Spinal cord (tissue), 9 donors: ENCODE measurements at regions not wholly inside any gene's neighbourhood (a gene's known extent, or its start where the extent isn't known, plus 50 kb on each side); places are given as distances from the start of the nearest gene placed in this dataset.

Experiments
- DNase-seq, 6 donors: peaks; one replicate each; pipeline versions ENCODE4 v3.0.0 to v3.0.0-alpha.2; 2013 to 2015; ENCODE audit warnings: low spot score in 6 of 6, low read depth in 4 of 6
- H3K27ac ChIP-seq: one replicate; pipeline ENCODE4 v1.5.1; 2013; ENCODE audit warnings: low read depth, low read length, control low read depth
- H3K27me3 ChIP-seq: one replicate; pipeline ENCODE4 v1.6.1; 2013; ENCODE audit warnings: low read length; ENCODE audit not compliant: control insufficient read depth, insufficient read depth
- H3K36me3 ChIP-seq: one replicate; pipeline ENCODE4 v1.6.1; 2013; ENCODE audit warnings: low read length; ENCODE audit not compliant: control insufficient read depth, insufficient read depth
- H3K4me1 ChIP-seq: one replicate; pipeline ENCODE4 v1.6.1; 2013; ENCODE audit warnings: low read length; ENCODE audit not compliant: control insufficient read depth, insufficient read depth
- H3K4me3 ChIP-seq: one replicate; pipeline ENCODE4 v1.5.1; 2013; ENCODE audit warnings: low read depth, low read length, control low read depth
- H3K9me3 ChIP-seq: one replicate; pipeline ENCODE4 v1.6.1; 2013; ENCODE audit warnings: low read length; ENCODE audit not compliant: control insufficient read depth, insufficient read depth
- WGBS: methylation state at CpG from one replicate; pipeline ENCODE4 v1.1.5; 2013; ENCODE audit warnings: missing lambda C conversion rate; ENCODE audit not compliant: insufficient coverage; 5-methylcytosine and 5-hydroxymethylcytosine counted together
- donor health status: healthy.

GRCh38 chr14:79989990-79990389 lies 221.3 kb downstream of the DIO2 start:
- Histone ChIP-seq H3K4me1 (no peaks in the 10 kb centered on the region), H3K27me3 (no peaks in the 10 kb centered on the region), H3K9me3 (no peaks in the 10 kb centered on the region), H3K27ac (no peak overlapping the region), H3K4me3 (no peak overlapping the region), H3K36me3 (no peaks in the 10 kb centered on the region)
- DNase-seq: no peak
- 46% methylated on average over 2 of the region's 2 CpGs for WGBS

DNA sequence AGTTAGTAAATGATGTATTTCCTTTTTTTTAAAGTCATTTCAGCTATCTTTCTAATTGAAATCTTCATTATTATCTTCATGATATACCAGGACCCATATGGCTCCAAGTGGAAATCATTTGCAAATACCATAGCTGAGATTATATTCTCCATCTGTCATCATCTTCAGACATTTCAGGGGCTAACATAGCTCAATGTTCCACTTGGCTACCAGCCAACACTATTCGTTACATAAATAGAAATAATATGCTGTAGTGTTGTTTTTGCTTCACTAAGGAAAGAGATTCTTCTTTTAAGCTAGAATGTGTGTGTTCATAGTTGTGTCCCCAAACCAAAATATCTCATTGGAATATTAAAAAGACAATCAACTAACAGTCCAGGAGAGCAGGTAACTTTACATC lies 225.1 kb downstream of the DIO2 start:
- Histone ChIP-seq H3K4me3 (no peak overlapping the region), H3K27me3 (no peaks in the 10 kb centered on the region), H3K9me3 (no peaks in the 10 kb centered on the region), H3K4me1 (no peaks in the 10 kb centered on the region), H3K36me3 (no peaks in the 10 kb centered on the region), H3K27ac (no peak overlapping the region)
- DNase-seq: no peak
- no CpG with 5 or more reads among the region's 1 CpG for WGBS

DNA sequence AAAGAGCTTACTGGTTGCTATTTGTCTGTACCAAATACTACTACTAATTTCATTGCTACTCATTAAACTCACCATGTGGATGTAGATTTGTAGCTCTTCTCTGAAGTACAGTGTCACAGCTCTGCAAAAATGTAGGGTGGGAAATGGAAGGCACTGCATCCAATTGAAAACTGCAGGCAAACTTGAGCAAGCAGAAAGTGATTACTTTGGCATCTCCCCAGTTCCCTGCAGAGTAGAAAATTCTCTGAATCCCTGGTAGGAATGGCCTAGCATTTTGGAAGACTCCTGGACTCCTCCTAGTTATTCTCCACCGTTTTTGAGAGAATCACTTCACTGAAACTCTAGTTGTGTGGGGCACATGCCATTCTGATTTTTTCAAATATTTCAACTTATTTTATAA lies 239.1 kb downstream of the DIO2 start:
- Histone ChIP-seq H3K4me3 (no peak overlapping the region), H3K9me3 (no peaks in the 10 kb centered on the region), H3K27me3 (no peaks in the 10 kb centered on the region), H3K4me1 (no peaks in the 10 kb centered on the region), H3K27ac (no peak overlapping the region), H3K36me3 (no peaks in the 10 kb centered on the region)
- DNase-seq: peak in 2 of 6 donors; percentile 6 to 56
- 20% methylated on average over 1 of the region's 1 CpG for WGBS

DNA sequence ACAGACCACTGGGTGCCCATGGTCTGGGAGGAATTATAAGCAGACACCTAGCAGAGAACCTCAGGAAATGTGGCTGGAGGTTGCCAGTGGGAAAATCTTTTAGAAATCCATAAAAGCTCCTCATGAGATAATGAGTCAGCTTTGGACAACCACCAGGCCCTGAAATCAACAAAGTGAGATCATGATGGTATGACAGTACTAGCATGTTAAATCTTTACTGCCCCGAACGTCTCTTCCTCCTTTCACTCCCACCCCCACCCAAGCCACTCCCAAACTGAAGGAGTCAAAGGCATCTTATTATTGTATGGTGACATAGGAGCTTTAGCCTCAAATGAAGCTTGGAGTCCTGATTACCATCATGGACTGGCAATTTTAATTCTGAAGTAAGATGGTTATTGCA lies 240.0 kb downstream of the DIO2 start:
- Histone ChIP-seq H3K27me3 (no peaks in the 10 kb centered on the region), H3K4me1 (no peaks in the 10 kb centered on the region), H3K36me3 (no peaks in the 10 kb centered on the region), H3K27ac (no peak overlapping the region), H3K4me3 (no peak overlapping the region), H3K9me3 (no peaks in the 10 kb centered on the region)
- no CpG with 5 or more reads among the region's 2 CpGs for WGBS
- no peak for DNase-seq

DNA sequence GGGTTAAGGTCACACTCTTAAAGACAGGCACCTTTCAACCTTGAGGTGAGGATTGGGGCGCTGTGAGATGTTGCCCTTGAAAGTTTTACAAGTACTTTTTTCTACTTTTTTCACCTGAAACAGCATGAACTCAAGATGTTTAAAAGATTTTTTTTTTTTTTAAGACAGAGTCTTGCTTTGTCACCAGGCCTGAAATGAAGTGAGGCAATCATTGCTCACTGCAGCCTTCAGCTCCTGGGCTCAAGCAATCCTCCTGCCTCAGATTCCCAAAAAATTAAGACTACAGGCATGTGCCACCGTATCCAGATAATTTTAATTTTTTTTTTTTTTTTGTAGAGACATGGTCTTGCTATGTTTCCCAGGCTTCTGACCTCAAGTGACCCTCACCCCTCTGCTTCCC lies 243.9 kb downstream of the DIO2 start:
- Histone ChIP-seq H3K9me3 (no peaks in the 10 kb centered on the region), H3K27ac (no peak overlapping the region), H3K4me3 (no peak overlapping the region), H3K4me1 (no peaks in the 10 kb centered on the region), H3K36me3 (no peaks in the 10 kb centered on the region), H3K27me3 (no peaks in the 10 kb centered on the region)
- no CpG with 5 or more reads among the region's 2 CpGs for WGBS
- no peak for DNase-seq

- Histone ChIP-seq H3K4me1 (no peaks in the 10 kb centered on the region), H3K9me3 (no peaks in the 10 kb centered on the region), H3K36me3 (no peaks in the 10 kb centered on the region), H3K4me3 (no peak overlapping the region), H3K27me3 (no peaks in the 10 kb centered on the region), H3K27ac (no peak overlapping the region)
- no peak for DNase-seq
These were observed 244.3 kb downstream of the DIO2 start for GRCh38 chr14:79967001-79967400.

- H3K4me3 ChIP-seq: no peak overlapping the region
- no peaks in the 10 kb centered on the region for H3K36me3 ChIP-seq
- no peak overlapping the region for H3K27ac ChIP-seq
- no peaks in the 10 kb centered on the region for H3K27me3 ChIP-seq
- no peaks in the 10 kb centered on the region for H3K9me3 ChIP-seq
- no peaks in the 10 kb centered on the region for H3K4me1 ChIP-seq
- no CpG with 5 or more reads among the region's 2 CpGs for WGBS
- no peak for DNase-seq
These were observed 245.4 kb downstream of the DIO2 start for GRCh38 chr14:79965896-79966295.

GRCh38 chr14:79961197-79961596 lies 250.1 kb downstream of the DIO2 start:
- Histone ChIP-seq H3K9me3 (peaks cover 3% of the 10 kb centered on the region), H3K27me3 (no peaks in the 10 kb centered on the region), H3K4me3 (no peak overlapping the region), H3K27ac (no peak overlapping the region), H3K36me3 (no peaks in the 10 kb centered on the region), H3K4me1 (no peaks in the 10 kb centered on the region)
- 83% methylated on average over 1 of the region's 2 CpGs for WGBS
- DNase-seq: no peak

DNA sequence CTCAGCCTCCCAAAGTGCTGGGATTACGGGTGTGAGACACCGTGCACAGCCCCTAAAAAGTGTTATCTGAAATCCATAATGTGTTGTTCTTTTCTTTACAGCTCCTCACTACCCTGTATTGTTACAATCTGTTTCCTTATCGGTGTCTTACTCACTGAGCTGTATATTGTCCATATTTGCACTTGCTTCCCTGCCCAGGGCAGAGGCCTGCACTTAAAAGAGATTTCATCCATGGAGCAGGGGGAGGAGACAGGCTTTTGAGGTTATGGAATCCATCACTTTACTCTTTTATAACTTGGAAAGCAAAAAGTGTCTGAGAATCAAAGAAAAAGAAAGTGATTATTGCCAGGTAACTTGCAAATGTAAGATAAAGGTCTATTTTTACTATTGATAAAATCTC lies 251.0 kb downstream of the DIO2 start:
- no peak for DNase-seq
- Histone ChIP-seq H3K27ac (no peak overlapping the region), H3K4me3 (no peak overlapping the region), H3K27me3 (no peaks in the 10 kb centered on the region), H3K4me1 (no peaks in the 10 kb centered on the region), H3K36me3 (no peaks in the 10 kb centered on the region), H3K9me3 (peaks cover 3% of the 10 kb centered on the region)
- WGBS: no CpG with 5 or more reads among the region's 3 CpGs

DNA sequence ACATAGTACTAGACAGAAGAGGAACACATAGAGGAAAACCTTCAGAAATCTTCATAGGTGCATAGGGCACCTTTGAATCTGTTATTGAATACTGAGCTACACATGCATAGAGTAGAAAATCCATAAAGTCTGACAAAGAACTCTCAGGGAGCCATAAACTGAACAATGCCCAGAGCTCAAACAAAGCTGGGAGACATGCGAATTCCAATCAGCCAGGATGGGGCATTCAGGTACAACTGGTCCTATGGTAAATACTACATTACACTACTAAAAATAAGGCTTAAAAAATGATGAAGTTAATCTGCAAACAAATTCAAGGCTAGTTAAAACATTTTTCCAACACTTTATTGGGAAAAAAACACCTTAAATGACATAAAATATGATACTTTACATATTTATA lies 259.7 kb downstream of the DIO2 start:
- H3K4me1 ChIP-seq: no peaks in the 10 kb centered on the region
- no peaks in the 10 kb centered on the region for H3K27me3 ChIP-seq
- H3K4me3 ChIP-seq: no peak overlapping the region
- no peaks in the 10 kb centered on the region for H3K9me3 ChIP-seq
- no peak for DNase-seq
- H3K27ac ChIP-seq: no peak overlapping the region
- no CpG with 5 or more reads among the region's 1 CpG for WGBS
- no peaks in the 10 kb centered on the region for H3K36me3 ChIP-seq

DNA sequence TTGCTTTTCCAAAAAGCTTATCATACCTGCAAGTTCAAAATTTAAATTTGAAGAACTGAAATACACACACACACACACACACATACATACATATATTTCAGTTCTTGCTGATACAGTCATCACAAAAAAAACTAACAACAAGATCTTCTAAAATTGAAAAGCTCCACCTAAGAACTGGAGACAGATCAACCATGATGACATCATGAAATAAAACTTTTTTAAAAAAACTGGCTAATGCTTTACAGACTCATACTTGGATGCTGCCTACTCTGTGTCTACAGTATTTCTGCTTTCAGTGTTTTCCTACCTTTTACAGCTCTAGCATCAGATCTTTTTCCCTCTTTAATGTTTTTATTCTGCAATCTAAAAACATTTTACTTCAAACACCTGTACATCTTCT lies 261.4 kb downstream of the DIO2 start:
- Histone ChIP-seq H3K4me1 (no peaks in the 10 kb centered on the region), H3K27ac (no peak overlapping the region), H3K4me3 (no peak overlapping the region), H3K36me3 (no peaks in the 10 kb centered on the region), H3K27me3 (no peaks in the 10 kb centered on the region), H3K9me3 (no peaks in the 10 kb centered on the region)
- no peak for DNase-seq
